AG04450 (cell line): ENCODE measurements at regions not wholly inside any gene's neighbourhood (a gene's known extent, or its start where the extent isn't known, plus 50 kb on each side); places are given as distances from the start of the nearest gene placed in this dataset.

Source experiments
- CTCF ChIA-PET: fragments of 300-600, 350-600 bp; formaldehyde crosslinking; extraction: SDS; loops from one replicate; lab custom pipeline; 2022; ENCODE audit warnings: antibody characterized with exemption, inconsistent platforms; lab: Charles Lee
- POLR2A ChIA-PET: fragments of 350-600 bp; formaldehyde crosslinking; extraction: SDS; loops from one replicate; lab custom pipeline; 2021; ENCODE audit warnings: antibody characterized with exemption, inconsistent platforms; lab: Yijun Ruan, JAX
- DNase-seq: peaks from one replicate; pipeline ENCODE4 v3.0.0-alpha.2; 2011; ENCODE audit warnings: low read depth, low spot score
- H3K27ac ChIP-seq: one replicate; pipeline ENCODE4 v1.5.1; 2012; ENCODE audit warnings: low read depth, low read length, control low read depth
- H3K27me3 ChIP-seq: one replicate; pipeline ENCODE4 v1.6.0; 2012; ENCODE audit warnings: low read length; ENCODE audit not compliant: control insufficient read depth, insufficient read depth
- H3K4me3 ChIP-seq: 2 replicates; pipeline ENCODE4 v1.5.1; 2011; ENCODE audit warnings: mild to moderate bottlenecking, low read depth, low read length, control low read depth
- H3K9me3 ChIP-seq: 2 replicates; pipeline ENCODE4 v1.5.1; 2012; ENCODE audit warnings: low read length; ENCODE audit not compliant: control insufficient read depth, insufficient read depth
- CTCF ChIP-seq: IDR thresholded peaks from 2 replicates; pipeline ENCODE4 v1.5.1; 2011; ENCODE audit warnings: low read depth, low read length, control low read depth, inconsistent platforms

DNA sequence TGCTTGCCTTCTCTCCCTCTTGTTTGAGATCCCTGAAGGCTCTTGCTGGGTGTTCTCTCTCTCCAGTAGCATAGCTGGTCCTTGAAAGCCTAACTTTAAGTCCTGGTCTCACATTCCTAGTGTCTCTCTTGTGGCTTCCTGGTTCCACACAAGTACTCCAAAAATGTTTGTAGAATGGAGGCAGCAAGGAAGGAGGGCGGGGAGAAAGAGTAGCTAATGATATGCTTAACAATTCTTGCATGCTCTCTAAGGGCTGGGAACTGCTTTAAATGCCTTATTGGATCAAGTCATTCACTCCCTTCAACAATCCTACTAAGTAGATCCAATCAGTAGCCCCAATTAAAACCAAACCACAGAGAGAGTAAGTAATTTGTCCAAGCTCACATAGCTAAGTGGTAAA lies 357.3 kb downstream of the KLF5 start:
- H3K27me3 ChIP-seq = no peaks in the 10 kb centered on the region
- H3K4me3 ChIP-seq = no peak overlapping the region
- no peak for DNase-seq
- POLR2A ChIA-PET = no interaction called here
- CTCF ChIA-PET = interaction anchor here (0.6 kb wide), 1 partner anchor 365 kb away, joined by 3 read pairs; no protein-coding TSS in a partner anchor
- TF ChIP-seq CTCF = no peak
- no peak overlapping the region for H3K27ac ChIP-seq
- H3K9me3 ChIP-seq = no peaks in the 10 kb centered on the region

DNA sequence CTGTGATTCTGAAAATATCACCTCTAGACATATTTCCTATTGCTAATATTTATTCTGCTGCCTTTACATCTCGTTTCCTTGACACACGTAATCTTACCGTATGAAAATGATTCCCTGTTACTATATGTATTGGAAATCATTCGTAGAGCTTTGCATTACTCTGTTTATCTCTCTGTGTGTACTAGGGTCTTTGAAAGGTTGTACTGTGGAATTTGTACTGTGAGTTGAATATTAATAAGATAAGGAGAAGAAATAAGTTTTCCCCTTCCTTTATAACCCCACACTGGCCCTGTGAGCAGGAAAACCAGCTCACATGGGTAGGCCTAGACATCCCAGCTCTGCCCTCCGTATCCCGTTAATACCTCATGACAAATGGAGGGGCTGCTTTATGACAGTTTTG lies 354.9 kb downstream of the KLF5 start:
- Histone ChIP-seq H3K27me3 (no peaks in the 10 kb centered on the region), H3K27ac (no peak overlapping the region), H3K4me3 (no peak overlapping the region), H3K9me3 (no peaks in the 10 kb centered on the region)
- TF ChIP-seq CTCF = no peak
- no peak for DNase-seq
- POLR2A ChIA-PET = no interaction called here
- CTCF ChIA-PET = interaction anchor here (0.6 kb wide), 1 partner anchor 605 kb away, joined by 6 read pairs; no protein-coding TSS in a partner anchor

- H3K4me3 ChIP-seq = no peak overlapping the region
- H3K27ac ChIP-seq = no peak overlapping the region
- ChIA-PET POLR2A (no interaction called here), CTCF (no interaction called here)
- TF ChIP-seq CTCF = no peak
- no peaks in the 10 kb centered on the region for H3K27me3 ChIP-seq
- no peaks in the 10 kb centered on the region for H3K9me3 ChIP-seq
- no peak for DNase-seq
Observed at GRCh38 chr13:73412933-73413332, 354.1 kb downstream of the KLF5 start.

GRCh38 chr13:73411067-73411809 lies 352.4 kb downstream of the KLF5 start:
- DNase-seq = no peak
- POLR2A ChIA-PET = no interaction called here
- Histone ChIP-seq H3K9me3 (no peaks in the 10 kb centered on the region), H3K27me3 (no peaks in the 10 kb centered on the region), H3K4me3 (no peak overlapping the region), H3K27ac (no peak overlapping the region)
- CTCF ChIA-PET = no interaction called here
- no peak for TF ChIP-seq CTCF

DNA sequence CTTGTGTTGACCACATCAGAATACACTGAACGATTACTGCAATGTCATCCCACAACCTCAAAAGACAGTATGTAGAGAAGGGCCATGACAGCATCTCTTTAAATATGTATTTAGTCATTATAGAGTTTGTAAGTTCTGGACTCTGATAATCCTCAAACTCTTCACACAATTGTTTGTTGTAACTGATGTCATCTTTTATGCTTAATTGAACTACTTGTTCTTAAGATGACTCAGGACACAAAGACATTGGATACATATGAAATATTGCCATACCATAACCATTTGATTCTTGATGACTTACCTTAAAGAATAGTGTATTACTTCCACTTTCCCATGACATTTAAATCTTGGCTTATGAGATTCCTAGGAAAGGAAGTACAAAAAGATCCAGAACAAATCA lies 347.6 kb downstream of the KLF5 start:
- Histone ChIP-seq H3K27ac (no peak overlapping the region), H3K4me3 (no peak overlapping the region), H3K27me3 (no peaks in the 10 kb centered on the region), H3K9me3 (no peaks in the 10 kb centered on the region)
- no peak for DNase-seq
- ChIA-PET POLR2A (no interaction called here), CTCF (no interaction called here)
- no peak for TF ChIP-seq CTCF
